Embryonic facial prominence (tissue), 1 donor: ENCODE measurements at regions not wholly inside any gene's neighbourhood (a gene's known extent, or its start where the extent isn't known, plus 50 kb on each side); places are given as distances from the start of the nearest gene placed in this dataset.
"Not testable (repeated sequence)": the region's sequence is repeated elsewhere in the genome, so short reads cannot be mapped to it uniquely, and the experiment has no call there.

Experiments used
- DNase-seq: peaks from one replicate; pipeline ENCODE4 v3.0.0-alpha.2; 2016; ENCODE audit errors: extremely low spot score

DNA sequence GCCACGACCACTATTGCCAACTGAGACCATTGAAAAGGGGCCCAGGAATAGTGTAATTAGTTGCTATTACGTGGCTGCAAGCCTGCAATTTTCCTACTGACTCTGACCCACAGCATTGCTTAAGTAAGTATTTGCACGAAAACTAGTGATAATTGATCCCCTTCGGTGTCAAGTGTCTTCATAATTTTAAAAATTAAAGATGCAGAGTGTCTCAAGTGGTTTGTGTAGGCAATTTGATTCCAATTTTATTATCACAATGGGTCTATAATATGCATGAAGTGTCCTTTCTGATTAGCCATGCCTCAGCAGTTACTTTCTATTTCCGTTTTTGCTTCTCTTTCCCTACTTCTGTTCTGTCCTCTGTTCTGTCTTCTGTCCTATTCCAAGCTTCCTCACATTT, 259.2 kb downstream of the C3orf38 start:
- DNase-seq: no peak

DNA sequence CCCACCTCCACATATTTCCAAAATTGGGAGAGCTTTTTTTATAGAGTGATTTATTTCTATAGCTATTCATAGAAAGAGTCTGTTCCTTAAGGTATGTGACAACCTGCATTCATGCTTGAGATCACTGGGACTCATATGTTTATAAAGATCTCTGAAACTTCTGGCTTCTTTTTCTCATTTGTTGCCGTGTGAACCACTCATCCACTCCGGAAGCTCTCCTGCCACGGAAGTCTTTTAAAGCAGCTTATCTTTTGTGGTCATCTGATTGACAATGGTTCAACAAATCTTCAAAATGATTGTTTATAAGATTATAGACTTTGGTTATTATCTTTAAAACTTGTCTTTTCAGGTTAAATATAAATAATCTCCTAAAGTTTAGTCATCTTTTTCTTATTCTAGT, 260.5 kb downstream of the C3orf38 start:
- no peak for DNase-seq

DNA sequence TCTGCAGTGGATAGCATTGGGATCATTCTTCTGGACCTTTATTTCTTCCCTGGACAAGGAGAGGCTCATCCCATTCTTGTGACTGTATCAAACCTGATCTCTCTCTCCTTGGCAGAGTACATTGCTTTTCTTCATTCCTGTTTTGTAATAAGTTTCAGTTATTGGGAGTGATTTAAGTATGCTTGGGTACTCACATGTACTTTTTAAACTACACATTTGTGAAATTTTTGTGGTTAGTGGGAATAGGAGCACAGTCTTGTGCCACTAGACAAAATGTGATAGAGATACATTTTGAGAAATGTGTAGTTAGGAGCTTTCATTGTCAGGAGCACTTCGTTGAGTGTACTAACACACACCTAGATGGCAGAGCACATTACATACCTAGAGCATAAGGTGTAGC, 262.6 kb downstream of the C3orf38 start:
- DNase-seq: no peak

DNA sequence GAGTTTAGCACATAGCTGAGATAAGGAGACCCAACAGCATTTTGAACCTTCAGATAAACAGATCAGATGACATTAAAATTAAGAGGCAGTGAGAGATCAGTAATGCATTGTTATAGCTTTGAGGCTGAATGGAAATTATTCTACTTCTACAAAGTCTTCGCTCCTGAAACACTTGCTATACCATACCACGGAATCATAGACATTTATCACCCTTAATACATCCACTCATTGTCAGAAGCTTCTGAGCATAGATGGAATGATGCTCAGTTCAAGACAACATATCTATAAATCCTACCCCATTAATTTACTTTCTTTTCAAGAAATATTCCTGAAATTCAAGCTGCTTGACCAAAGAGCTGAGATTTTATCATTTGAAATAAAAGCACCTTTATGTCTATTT, 266.7 kb downstream of the C3orf38 start:
- no peak for DNase-seq

GRCh38 chr3:88418219-88418618, 268.5 kb downstream of the C3orf38 start:
- no peak for DNase-seq

DNA sequence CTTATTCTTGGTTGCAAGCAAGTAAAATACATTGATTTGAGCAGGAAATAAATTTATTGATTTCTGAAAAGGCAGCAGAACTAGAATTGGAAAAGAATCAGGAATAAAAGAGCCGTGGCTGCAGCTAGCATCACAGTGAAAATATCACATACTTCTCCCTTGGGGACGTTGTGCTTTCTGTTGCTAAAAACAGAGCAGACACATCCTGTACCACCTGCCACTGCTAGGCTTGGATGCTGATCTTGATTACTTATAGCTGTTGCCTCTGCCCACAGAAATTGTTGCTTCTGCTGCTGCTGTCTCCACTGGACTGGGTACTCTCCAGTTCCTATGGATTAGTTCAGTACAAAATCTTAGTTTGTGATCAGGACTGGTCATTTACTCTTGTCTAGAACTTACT, 283.8 kb downstream of the C3orf38 start:
- DNase-seq: no peak

DNA sequence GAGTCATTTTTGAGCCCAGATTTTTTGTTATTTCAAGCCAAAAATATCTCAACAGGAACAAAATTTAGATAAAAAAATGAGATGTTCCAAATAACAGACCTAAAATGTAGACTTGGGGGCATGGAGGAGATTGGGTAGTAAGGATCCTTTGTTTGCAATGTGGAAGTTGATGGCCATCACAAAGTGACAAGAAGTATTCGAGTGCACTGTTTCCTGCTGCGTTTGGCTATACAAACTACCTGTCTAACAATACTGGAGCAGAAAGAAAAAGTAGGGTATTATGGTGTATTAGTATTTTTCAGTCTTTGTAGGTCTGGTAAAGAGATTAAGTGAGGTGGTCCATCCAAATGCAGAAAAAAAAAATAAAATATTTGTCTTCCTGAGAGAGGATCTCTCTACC, 284.2 kb downstream of the C3orf38 start:
- DNase-seq: no peak

- no peak for DNase-seq
Observed at GRCh38 chr3:88440701-88441100, 290.9 kb downstream of the C3orf38 start.

DNA sequence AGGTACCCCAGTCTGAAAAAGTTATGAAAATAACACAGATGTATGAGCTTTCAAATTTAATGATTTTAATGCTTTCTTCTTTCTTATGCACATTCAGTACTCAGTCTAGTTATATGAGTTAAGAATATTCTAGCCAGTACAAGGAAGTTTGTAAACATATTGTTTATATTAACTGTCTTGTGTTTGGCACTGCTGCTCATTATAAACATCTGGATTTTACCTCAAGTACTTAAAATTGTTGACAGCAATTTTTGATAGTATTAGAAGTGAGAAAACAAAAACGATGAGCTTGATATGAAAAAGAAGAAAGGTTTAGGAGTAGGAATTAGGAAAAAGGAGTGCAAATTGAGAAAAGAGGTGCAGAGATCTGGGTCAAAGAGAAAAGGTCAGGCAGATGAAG, 293.3 kb downstream of the C3orf38 start:
- no peak for DNase-seq

DNA sequence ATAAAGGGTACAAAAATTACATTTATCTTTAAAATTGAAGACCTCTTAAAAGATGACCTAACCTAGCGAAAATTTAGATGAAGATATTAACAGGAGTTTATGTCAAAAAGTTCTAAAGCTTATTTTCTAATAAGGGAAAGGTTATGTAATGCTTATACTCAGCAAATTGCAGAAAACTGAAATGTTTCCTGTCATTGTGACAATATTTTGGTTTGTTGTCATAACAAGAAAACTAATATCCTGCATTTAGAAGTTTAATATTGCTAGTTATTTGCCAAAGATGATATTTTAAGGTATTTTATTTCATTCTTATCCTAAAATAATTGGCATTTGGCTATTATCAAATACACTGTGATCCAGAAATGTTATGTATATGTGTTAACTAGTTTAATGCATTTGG, 294.5 kb downstream of the C3orf38 start:
- DNase-seq: no peak

- no peak for DNase-seq
Observed at GRCh38 chr3:88452228-88452627, 302.5 kb downstream of the C3orf38 start.

- DNase-seq: no peak
Observed at GRCh38 chr3:88460369-88460768, 310.6 kb downstream of the C3orf38 start.

- no peak for DNase-seq
Observed at GRCh38 chr3:88462230-88462629, 312.5 kb downstream of the C3orf38 start.

GRCh38 chr3:88467191-88467590, 317.4 kb downstream of the C3orf38 start:
- no peak for DNase-seq

- DNase-seq: no peak
Observed at GRCh38 chr3:88469216-88469615, 319.5 kb downstream of the C3orf38 start.

GRCh38 chr3:88478460-88478859, 328.7 kb downstream of the C3orf38 start:
- no peak for DNase-seq

GRCh38 chr3:88480822-88481221, 331.1 kb downstream of the C3orf38 start:
- DNase-seq: no peak

- no peak for DNase-seq
Observed at GRCh38 chr3:88485001-88485400, 335.2 kb downstream of the C3orf38 start.

- DNase-seq: not testable (repeated sequence)
Observed at GRCh38 chr3:88508818-88509217, 359.1 kb downstream of the C3orf38 start.

- no peak for DNase-seq
Observed at GRCh38 chr3:88509582-88509981, 359.8 kb downstream of the C3orf38 start.

GRCh38 chr3:88528494-88528893, 378.7 kb downstream of the C3orf38 start:
- DNase-seq: no peak

DNA sequence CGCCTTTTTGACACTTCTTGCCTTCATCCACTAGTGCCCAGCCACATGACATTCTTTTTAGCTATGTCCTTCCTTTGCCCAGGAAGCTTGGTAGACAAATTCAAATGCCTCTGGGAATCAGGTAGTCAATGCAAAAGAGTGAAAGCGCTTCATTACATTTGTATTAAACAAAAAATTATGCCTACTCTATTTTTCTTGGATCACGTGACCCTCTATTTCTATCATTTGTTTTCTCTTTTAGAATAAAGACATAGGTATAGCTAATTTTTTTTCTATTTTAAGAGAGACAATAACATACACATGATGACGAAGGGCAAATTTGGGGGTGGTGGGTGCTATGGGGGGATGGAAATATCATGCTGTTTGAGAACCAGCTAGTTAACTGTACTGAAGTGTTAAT, 384.8 kb downstream of the C3orf38 start:
- no peak for DNase-seq

GRCh38 chr3:88535563-88535962, 385.8 kb downstream of the C3orf38 start:
- DNase-seq: no peak

GRCh38 chr3:88542916-88543315, 393.2 kb downstream of the C3orf38 start:
- DNase-seq: no peak

DNA sequence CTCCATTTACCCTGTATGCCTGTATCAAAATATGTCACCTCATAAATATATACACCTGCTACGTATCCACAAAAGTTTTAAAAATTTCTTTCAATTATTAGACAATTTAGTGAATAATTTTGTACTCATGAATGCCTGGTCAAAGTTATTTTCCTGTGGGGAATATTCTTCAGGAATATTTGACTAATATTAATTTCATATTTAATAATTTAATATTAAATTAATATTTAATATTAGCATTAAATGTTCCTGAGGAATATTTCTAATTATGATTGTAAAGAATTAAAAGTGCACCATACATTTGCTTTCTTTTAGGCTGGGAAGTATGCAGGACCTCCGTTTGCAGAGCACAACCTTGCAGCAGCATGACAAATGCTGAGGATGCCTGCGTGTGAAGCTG, 422.7 kb downstream of the C3orf38 start:
- DNase-seq: no peak
